ENCODE measurements at regions not wholly inside any gene's neighbourhood (a gene's known extent, or its start where the extent isn't known, plus 50 kb on each side); places are given as distances from the start of the nearest gene placed in this dataset.

GRCh38 chrX:44451056-44451455, 91.6 kb downstream of the FUNDC1 start:
- H3K27me3 ChIP-seq = peaks cover 3% of the 10 kb centered on the region
- DNase-seq = no peak
- 75 to 97% (median 89%) methylated on average over 5 of the region's 5 CpGs for WGBS, 4 donors
- no peak overlapping the region for H3K4me3 ChIP-seq
- no peaks in the 10 kb centered on the region for H3K4me1 ChIP-seq (replicated peaks in 1 of 2)
- TF ChIP-seq POLR2A (IDR thresholded peaks at IDR 0.05) = no peak
- no peak for TF ChIP-seq CTCF (IDR thresholded peaks at IDR 0.05)
- H3K27ac ChIP-seq = no peak overlapping the region
- no peaks in the 10 kb centered on the region for H3K9me3 ChIP-seq (replicated peaks in 1 of 3)
- H3K36me3 ChIP-seq (replicated peaks in 1 of 2) = no peaks in the 10 kb centered on the region
- intact Hi-C loops (cut with DNase I) = no loop called here

GRCh38 chrX:44447214-44447613, 95.4 kb downstream of the FUNDC1 start:
- intact Hi-C loops (cut with DNase I) = no loop called here
- WGBS, 4 donors = 55 to 78% (median 68%) methylated on average over 2 of the region's 2 CpGs

GRCh38 chrX:44440006-44440405, 96.5 kb upstream of the EFHC2 start:
- H3K4me3 ChIP-seq = no peak overlapping the region
- no peaks in the 10 kb centered on the region for H3K36me3 ChIP-seq (replicated peaks in 1 of 2)
- no peak overlapping the region for H3K27ac ChIP-seq
- H3K9me3 ChIP-seq (replicated peaks in 1 of 3) = no peaks in the 10 kb centered on the region
- intact Hi-C loops (cut with DNase I) = no loop called here
- TF ChIP-seq CTCF (IDR thresholded peaks at IDR 0.05) = no peak
- TF ChIP-seq POLR2A (IDR thresholded peaks at IDR 0.05) = no peak
- H3K4me1 ChIP-seq (replicated peaks in 1 of 2) = no peaks in the 10 kb centered on the region
- WGBS, 4 donors = 0 to 22% (median 14%) methylated on average over 2 of the region's 2 CpGs
- no peak for DNase-seq
- H3K27me3 ChIP-seq = peaks cover 6% of the 10 kb centered on the region

More at GRCh38 chrX:44447214-44447613, 95.4 kb downstream of the FUNDC1 start:
- no peak for DNase-seq
- H3K36me3 ChIP-seq (replicated peaks in 1 of 2) = no peaks in the 10 kb centered on the region
- H3K9me3 ChIP-seq (replicated peaks in 1 of 3) = no peaks in the 10 kb centered on the region
- no peak overlapping the region for H3K4me3 ChIP-seq
- peaks cover 3% of the 10 kb centered on the region for H3K27me3 ChIP-seq
- no peaks in the 10 kb centered on the region for H3K4me1 ChIP-seq (replicated peaks in 1 of 2)
- H3K27ac ChIP-seq = no peak overlapping the region
- TF ChIP-seq POLR2A (IDR thresholded peaks at IDR 0.05) (no peak), CTCF (IDR thresholded peaks at IDR 0.05) (no peak)

GRCh38 chrX:44439242-44439794, 95.8 kb upstream of the EFHC2 start:
- H3K9me3 ChIP-seq (replicated peaks in 1 of 3) = no peaks in the 10 kb centered on the region
- 60 to 80% (median 74%) methylated on average over 2 of the region's 2 CpGs for WGBS, 4 donors

More at GRCh38 chrX:44439242-44439794, 95.8 kb upstream of the EFHC2 start:
- intact Hi-C loops (cut with DNase I) = no loop called here
- H3K4me3 ChIP-seq = no peak overlapping the region
- no peaks in the 10 kb centered on the region for H3K4me1 ChIP-seq (replicated peaks in 1 of 2)
- H3K27me3 ChIP-seq = peaks cover 8% of the 10 kb centered on the region
- DNase-seq = no peak
- no peaks in the 10 kb centered on the region for H3K36me3 ChIP-seq (replicated peaks in 1 of 2)
- no peak overlapping the region for H3K27ac ChIP-seq
- no peak for TF ChIP-seq CTCF (IDR thresholded peaks at IDR 0.05)
- no peak for TF ChIP-seq POLR2A (IDR thresholded peaks at IDR 0.05)
